ENCODE measurements at regions not wholly inside any gene's neighbourhood (a gene's known extent, or its start where the extent isn't known, plus 50 kb on each side); places are given as distances from the start of the nearest gene placed in this dataset.

DNA sequence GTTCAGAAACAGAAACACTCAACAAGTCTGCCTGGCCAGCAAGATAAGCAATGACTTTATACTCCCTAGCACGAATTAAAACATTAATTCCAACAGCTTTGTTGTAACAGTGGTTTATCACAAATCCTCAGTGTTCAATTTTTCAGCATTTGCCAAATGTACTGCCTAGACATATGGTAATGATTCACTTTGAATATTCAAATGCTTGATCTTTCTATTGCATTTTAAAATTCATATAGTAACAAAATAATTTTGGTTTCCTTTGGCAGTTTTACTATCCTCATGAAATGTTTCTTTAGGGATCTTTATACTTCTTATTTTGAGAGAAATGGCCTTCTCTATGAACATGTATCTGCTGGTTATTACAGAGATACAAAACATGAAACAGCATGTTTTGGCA lies 851.8 kb upstream of the NXPH2 start:
- H3K4me1 Mint-ChIP-seq, result peaks cover 17 to 25% of the 10 kb centered on the region in 2 experiments
- no peak overlapping the region for H3K23ac ChIP-seq (ENCODE audit: insufficient read length, low read depth, low read length)
- no peaks in the 10 kb centered on the region for H3K79me2 ChIP-seq (ENCODE audit: insufficient read depth, low read length)
- no peaks in the 10 kb centered on the region for H4K20me1 ChIP-seq (ENCODE audit: control insufficient read depth, insufficient read depth, insufficient read length)
- no peak overlapping the region for H4K8ac ChIP-seq (replicated peaks; ENCODE audit: insufficient read length, low read depth, low read length)
- no peak overlapping the region for H2AFZ ChIP-seq (ENCODE audit: low read length)
- no peaks in the 10 kb centered on the region for H3K79me1 ChIP-seq (ENCODE audit: insufficient read depth, low read depth, low read length, poor library complexity, severe bottlenecking)
- H3K27ac ChIP-seq (ENCODE audit: insufficient read length, low read depth, low read length), result no peak overlapping the region
- TF ChIP-seq, protein P1, sequence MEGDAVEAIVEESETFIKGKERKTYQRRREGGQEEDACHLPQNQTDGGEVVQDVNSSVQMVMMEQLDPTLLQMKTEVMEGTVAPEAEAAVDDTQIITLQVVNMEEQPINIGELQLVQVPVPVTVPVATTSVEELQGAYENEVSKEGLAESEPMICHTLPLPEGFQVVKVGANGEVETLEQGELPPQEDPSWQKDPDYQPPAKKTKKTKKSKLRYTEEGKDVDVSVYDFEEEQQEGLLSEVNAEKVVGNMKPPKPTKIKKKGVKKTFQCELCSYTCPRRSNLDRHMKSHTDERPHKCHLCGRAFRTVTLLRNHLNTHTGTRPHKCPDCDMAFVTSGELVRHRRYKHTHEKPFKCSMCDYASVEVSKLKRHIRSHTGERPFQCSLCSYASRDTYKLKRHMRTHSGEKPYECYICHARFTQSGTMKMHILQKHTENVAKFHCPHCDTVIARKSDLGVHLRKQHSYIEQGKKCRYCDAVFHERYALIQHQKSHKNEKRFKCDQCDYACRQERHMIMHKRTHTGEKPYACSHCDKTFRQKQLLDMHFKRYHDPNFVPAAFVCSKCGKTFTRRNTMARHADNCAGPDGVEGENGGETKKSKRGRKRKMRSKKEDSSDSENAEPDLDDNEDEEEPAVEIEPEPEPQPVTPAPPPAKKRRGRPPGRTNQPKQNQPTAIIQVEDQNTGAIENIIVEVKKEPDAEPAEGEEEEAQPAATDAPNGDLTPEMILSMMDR (conservative IDR thresholded peaks at IDR 0.05), result no peak
- H2BK20ac ChIP-seq (ENCODE audit: low read depth, low read length, poor library complexity, severe bottlenecking), result no peak overlapping the region
- no peak overlapping the region for H2BK5ac ChIP-seq (ENCODE audit: insufficient read length, low read length)
- H3K4me1 ChIP-seq (ENCODE audit: insufficient read depth, low read length), result no peaks in the 10 kb centered on the region
- H3K27me3 ChIP-seq (ENCODE audit: insufficient read depth, low read length), result no peaks in the 10 kb centered on the region
- no peak for DNase-seq
- H3K4ac ChIP-seq (ENCODE audit: low read depth, low read length), result no peak overlapping the region
- WGBS (ENCODE audit: extremely low coverage, insufficient read length, low lambda C conversion rate), result no CpG with 5 or more reads among the region's 1 CpG
- no peak overlapping the region for H4K5ac ChIP-seq (ENCODE audit: insufficient read length, low read depth, low read length)
- H2BK12ac ChIP-seq (ENCODE audit: insufficient read length, low read depth, low read length), result no peak overlapping the region
- no peaks in the 10 kb centered on the region for H3K9me3 Mint-ChIP-seq
- H3T11ph ChIP-seq (ENCODE audit: low read length), result no peak overlapping the region
- no peak overlapping the region for H2BK120ac ChIP-seq (ENCODE audit: low read depth, low read length, poor library complexity, severe bottlenecking)
- no peak overlapping the region for H3K14ac ChIP-seq (ENCODE audit: insufficient read depth, low read length)
- no peak overlapping the region for H2BK15ac ChIP-seq (ENCODE audit: low read depth, low read length)
- H3K4me2 ChIP-seq (ENCODE audit: insufficient read depth, insufficient read length, low read length), result no peak overlapping the region
- H4K91ac ChIP-seq (ENCODE audit: insufficient read length, low read depth, low read length), result no peak overlapping the region
- no peak overlapping the region for H3K9ac ChIP-seq (ENCODE audit: extremely low read depth, insufficient read length, low read length)
- H3K23me2 ChIP-seq (ENCODE audit: insufficient read length, low read depth, low read length, poor library complexity, severe bottlenecking), result no peaks in the 10 kb centered on the region
- H3K27ac Mint-ChIP-seq, result no peak overlapping the region
- H3K18ac ChIP-seq (ENCODE audit: insufficient read length, low read depth, low read length), result no peak overlapping the region
- H3K36me3 Mint-ChIP-seq (ENCODE audit: insufficient read depth in 1 of 3, low read depth in 3 of 3), result peaks cover 0 to 6% (median 0%) of the 10 kb centered on the region in 3 experiments; a peak in 3 of 7 replicates
- H2AK5ac ChIP-seq (ENCODE audit: insufficient read length, low read length), result no peak overlapping the region
- no peaks in the 10 kb centered on the region for H3K9me3 ChIP-seq (ENCODE audit: control insufficient read depth, low read depth, low read length)
- no peak overlapping the region for H3K4me3 Mint-ChIP-seq
- no peak overlapping the region for H3K56ac ChIP-seq (ENCODE audit: insufficient read length, low read depth, low read length)
- H3K27me3 Mint-ChIP-seq (ENCODE audit: low read depth), result no peaks in the 10 kb centered on the region
